MCF 10A (cell line): ENCODE measurements at regions not wholly inside any gene's neighbourhood (a gene's known extent, or its start where the extent isn't known, plus 50 kb on each side); places are given as distances from the start of the nearest gene placed in this dataset.

Experiments
- BruUV-seq: library from RNA; stranded (reverse); fragments of 400-500 nt; replicated peaks from 2 replicates; lab custom pipeline; 2021; lab: Mats Ljungman, UMichigan
- CTCF ChIA-PET: fragments of 300-600 bp; sonication (Branson Sonifier 250); formaldehyde crosslinking; extraction: SDS; loops from one replicate; lab custom pipeline; 2021; ENCODE audit warnings: antibody characterized with exemption, inconsistent platforms; lab: Yijun Ruan, JAX
- POLR2A ChIA-PET: fragments of 300-600, 350-650 bp; sonication (Branson Sonifier 250); formaldehyde crosslinking; extraction: SDS; loops from one replicate; lab custom pipeline; 2020; ENCODE audit warnings: antibody characterized with exemption, inconsistent platforms; lab: Yijun Ruan, JAX
- DNase-seq: peaks from one replicate; pipeline ENCODE4 v3.0.0-alpha.2; 2018; ENCODE audit not compliant: unreplicated experiment
- H3K27ac Mint-ChIP-seq: one replicate; pipeline ENCODE4 v1.8.0; 2022; ENCODE audit warnings: mild to moderate bottlenecking, low read depth, mixed read lengths; ENCODE audit not compliant: unreplicated experiment
- H3K27me3 Mint-ChIP-seq: one replicate; pipeline ENCODE4 v1.8.0; 2022; ENCODE audit warnings: mixed read lengths; ENCODE audit not compliant: insufficient read depth, unreplicated experiment
- H3K36me3 Mint-ChIP-seq: one replicate; pipeline ENCODE4 v1.8.0; 2022; ENCODE audit warnings: mild to moderate bottlenecking, moderate library complexity, mixed read lengths; ENCODE audit not compliant: insufficient read depth, unreplicated experiment
- H3K4me1 Mint-ChIP-seq: one replicate; pipeline ENCODE4 v1.8.0; 2022; ENCODE audit warnings: mixed read lengths; ENCODE audit not compliant: insufficient read depth, unreplicated experiment
- H3K4me3 Mint-ChIP-seq: one replicate; pipeline ENCODE4 v1.8.0; 2022; ENCODE audit warnings: mild to moderate bottlenecking, moderate library complexity, mixed read lengths; ENCODE audit not compliant: unreplicated experiment
- H3K9me3 Mint-ChIP-seq: one replicate; pipeline ENCODE4 v1.8.0; 2022; ENCODE audit warnings: mixed read lengths; ENCODE audit not compliant: unreplicated experiment
- CTCF ChIP-seq: fragments of 200-600 bp; IDR thresholded peaks from one replicate; pipeline ENCODE4 v1.8.0; 2022; ENCODE audit warnings: antibody characterized with exemption, mild to moderate bottlenecking; ENCODE audit not compliant: unreplicated experiment
- intact Hi-C: fragments of 100-400 bp; cut with micrococcal nuclease; formaldehyde crosslinking; loops from 2 replicates; pipeline ENCODE4 v1.14.1; 2022

DNA sequence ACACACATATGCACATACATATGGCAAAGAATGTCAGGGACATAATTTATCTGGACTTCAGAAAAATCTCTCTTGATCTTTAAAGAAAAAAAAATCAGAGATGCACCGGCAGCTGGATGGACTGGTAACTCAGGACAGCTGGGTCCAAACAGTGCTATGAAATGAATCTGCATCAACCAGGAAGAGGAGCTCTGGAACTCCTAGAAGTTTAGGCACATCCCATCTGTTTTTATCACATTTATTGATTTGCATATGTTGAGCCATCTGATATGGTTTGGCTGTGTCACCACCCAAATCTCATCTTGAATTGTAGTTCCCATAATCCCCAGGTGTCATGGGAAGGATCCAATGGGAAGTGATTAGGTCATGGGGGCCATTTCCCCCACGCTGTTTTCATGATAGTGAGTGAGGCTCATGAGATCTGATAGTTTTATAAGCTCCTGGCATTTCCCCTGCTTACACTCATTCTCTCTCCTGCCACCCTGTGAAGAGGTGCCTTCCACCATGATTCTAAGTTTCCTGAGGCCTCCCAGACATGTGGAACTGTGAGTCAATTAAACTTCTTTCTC is 87.7 kb upstream of the AKIP1 start:
- H3K9me3 Mint-ChIP-seq: no peaks in the 10 kb centered on the region
- H3K4me3 Mint-ChIP-seq: no peak overlapping the region
- TF ChIP-seq CTCF: no peak
- no peaks in the 10 kb centered on the region for H3K4me1 Mint-ChIP-seq
- intact Hi-C loops: no loop called here
- no peaks in the 10 kb centered on the region for H3K36me3 Mint-ChIP-seq
- no peak overlapping the region for H3K27ac Mint-ChIP-seq
- CTCF ChIA-PET: interaction anchor here (0.8 to 1.5 kb wide), 3 partner anchors 10 to 136 kb away, joined by 3 to 4 read pairs (median 3); a partner anchor contains a TSS
- no TSS peak for BruUV-seq
- no peaks in the 10 kb centered on the region for H3K27me3 Mint-ChIP-seq
- POLR2A ChIA-PET: interaction anchor here (1.1 to 1.6 kb wide), 2 partner anchors 9 to 13 kb away, joined by 3 to 7 read pairs; a partner anchor contains a TSS
- DNase-seq: no peak

GRCh38 chr11:8826139-8826786 is 84.7 kb upstream of the AKIP1 start:
- no TSS peak for BruUV-seq
- peak; percentile 34 for DNase-seq
- CTCF ChIA-PET: interaction anchor here (0.7 to 2.6 kb wide), 8 partner anchors 8 to 133 kb away, joined by 3 to 11 read pairs (median 3); no protein-coding TSS in a partner anchor
- Mint-ChIP-seq H3K36me3 (no peaks in the 10 kb centered on the region), H3K27me3 (no peaks in the 10 kb centered on the region), H3K27ac (no peak overlapping the region), H3K4me1 (no peaks in the 10 kb centered on the region), H3K9me3 (no peaks in the 10 kb centered on the region), H3K4me3 (no peak overlapping the region)
- POLR2A ChIA-PET: interaction anchor here (0.7 to 1.5 kb wide), 4 partner anchors 8 to 18 kb away, joined by 3 to 5 read pairs (median 3); no protein-coding TSS in a partner anchor
- intact Hi-C loops: no loop called here
- TF ChIP-seq CTCF: no peak

- H3K27ac Mint-ChIP-seq: no peak overlapping the region
- peaks cover 4% of the 10 kb centered on the region for H3K4me1 Mint-ChIP-seq
- H3K9me3 Mint-ChIP-seq: no peaks in the 10 kb centered on the region
- POLR2A ChIA-PET: interaction anchor here (0.5 to 1.5 kb wide), 4 partner anchors 7 to 63 kb away, joined by 3 to 5 read pairs (median 4); no protein-coding TSS in a partner anchor
- CTCF ChIA-PET: interaction anchor here (0.6 to 2.6 kb wide), 9 partner anchors 8 to 133 kb away, joined by 3 to 11 read pairs (median 3); no protein-coding TSS in a partner anchor
- DNase-seq: no peak
- no peak for TF ChIP-seq CTCF
- BruUV-seq: no TSS peak
- no peaks in the 10 kb centered on the region for H3K27me3 Mint-ChIP-seq
- H3K36me3 Mint-ChIP-seq: no peaks in the 10 kb centered on the region
- intact Hi-C loops: no loop called here
- no peak overlapping the region for H3K4me3 Mint-ChIP-seq
Observed at GRCh38 chr11:8826901-8827560, 84.0 kb upstream of the AKIP1 start.

GRCh38 chr11:8828046-8828445 is 82.9 kb upstream of the AKIP1 start:
- POLR2A ChIA-PET: no interaction called here
- no TSS peak for BruUV-seq
- no peak for DNase-seq
- H3K4me1 Mint-ChIP-seq: peaks cover 12% of the 10 kb centered on the region
- H3K27me3 Mint-ChIP-seq: no peaks in the 10 kb centered on the region
- CTCF ChIA-PET: interaction anchor here (2.6 kb wide), 1 partner anchor 15 kb away, joined by 11 read pairs; no protein-coding TSS in a partner anchor
- H3K36me3 Mint-ChIP-seq: no peaks in the 10 kb centered on the region
- TF ChIP-seq CTCF: no peak
- intact Hi-C loops: no loop called here
- H3K4me3 Mint-ChIP-seq: no peak overlapping the region
- no peaks in the 10 kb centered on the region for H3K9me3 Mint-ChIP-seq
- no peak overlapping the region for H3K27ac Mint-ChIP-seq
